Spleen (tissue), 11 donors: ENCODE measurements at regions not wholly inside any gene's neighbourhood (a gene's known extent, or its start where the extent isn't known, plus 50 kb on each side); places are given as distances from the start of the nearest gene placed in this dataset.

Experiments used
- DNase-seq: peaks from one replicate; pipeline ENCODE4 v3.0.0-alpha.2; 2020
- H3K27ac ChIP-seq, 8 donors: fragments of 200-600 bp; sonication (generic) in 7 of 8; 1 replicate in 4 of 8; 2 replicates in 4 of 8; pipeline versions ENCODE4 v1.5.0 to v1.8.0; 2016 to 2021; ENCODE audit warnings: inconsistent platforms in 4 of 8, mild to moderate bottlenecking in 4 of 8, moderate library complexity in 1 of 8
- H3K27me3 ChIP-seq, 7 donors: fragments of 200-600 bp; sonication (generic) in 6 of 7; replicated peaks in 1 of 7; 1 replicate in 4 of 7; 2 replicates in 3 of 7; pipeline versions ENCODE4 v1.5.0 to v1.8.0; 2016 to 2021; ENCODE audit warnings: inconsistent platforms in 3 of 7, mild to moderate bottlenecking in 1 of 7
- H3K36me3 ChIP-seq, 6 donors: fragments of 200-600 bp; sonication (generic) in 5 of 6; 1 replicate in 4 of 6; 2 replicates in 2 of 6; pipeline versions ENCODE4 v1.5.0 to v1.8.0; 2016 to 2021; ENCODE audit warnings: inconsistent platforms in 2 of 6
- H3K4me1 ChIP-seq, 6 donors: fragments of 200-600 bp; sonication (generic) in 5 of 6; 1 replicate in 3 of 6; 2 replicates in 3 of 6; pipeline versions ENCODE4 v1.5.0 to v1.8.0; 2016 to 2021; ENCODE audit warnings: inconsistent platforms in 3 of 6
- H3K4me3 ChIP-seq, 8 donors: fragments of 200-600 bp; sonication (generic) in 7 of 8; 1 replicate in 4 of 8; 2 replicates in 4 of 8; pipeline versions ENCODE4 v1.5.0 to v1.8.0; 2016 to 2021; ENCODE audit warnings: inconsistent platforms in 4 of 8, mild to moderate bottlenecking in 4 of 8, moderate library complexity in 2 of 8
- H3K9me3 ChIP-seq, 8 donors: fragments of 200-600 bp; sonication (generic) in 7 of 8; 1 replicate in 4 of 8; 2 replicates in 4 of 8; pipeline versions ENCODE4 v1.5.0 to v1.8.0; 2016 to 2021; ENCODE audit warnings: inconsistent platforms in 4 of 8
- POLR2A ChIP-seq, 3 donors: fragments of 450-650 bp; IDR thresholded peaks; one replicate each; pipeline ENCODE4 v1.5.1; 2017; ENCODE audit warnings: antibody characterized with exemption in 3 of 3, mild to moderate bottlenecking in 1 of 3
- POLR2AphosphoS5 ChIP-seq, 3 donors: sonication (generic); formaldehyde crosslinking; IDR thresholded peaks; one replicate each; pipeline ENCODE4 v1.5.1; 2017; ENCODE audit warnings: antibody characterized with exemption in 3 of 3
- WGBS, 5 donors: extraction: QIAGEN DNeasy Blood & Tissue Kit in 3 of 5; methylation state at CpG; one replicate each; pipeline versions ENCODE4 v1.1.5 to v1.1.7; 2013 to 2018; 5-methylcytosine and 5-hydroxymethylcytosine counted together
- intact Hi-C: fragments of 100-400 bp; cut with DNase I; formaldehyde crosslinking; loops from one replicate; pipeline ENCODE4 v1.15.0; 2023; ENCODE audit warnings: low total_unique reads
- TF ChIP-seq, protein P1 (sequence below), 11 experiments: fragments of 200-600 bp in 7 of 11; fragments of 450-650 bp in 4 of 11; sonication (generic) in 4 of 11; IDR thresholded peaks in 8 of 11; conservative IDR thresholded peaks in 3 of 11; 1 replicate in 7 of 11; 2 replicates in 4 of 11; pipeline versions ENCODE4 v1.4.0 to v1.8.0; 2016 to 2021; ENCODE audit warnings: antibody characterized with exemption in 11 of 11, inconsistent platforms in 4 of 11, mild to moderate bottlenecking in 1 of 11
- donor health status: healthy with polysubstance abuse.
- donor health status: DM: no; HTN: no; CAD: no; lungs with moderate emphysema.
- donor health status: DM: no; HTN: no; CAD: no.
- donor health status: Bipolar disorder and iron deficiency.
- donor health status: healthy.
- donor health status: DM: no; HTN: no; CAD: no.
- donor health status: DM: yes; HTN: yes; CAD: no.

DNA sequence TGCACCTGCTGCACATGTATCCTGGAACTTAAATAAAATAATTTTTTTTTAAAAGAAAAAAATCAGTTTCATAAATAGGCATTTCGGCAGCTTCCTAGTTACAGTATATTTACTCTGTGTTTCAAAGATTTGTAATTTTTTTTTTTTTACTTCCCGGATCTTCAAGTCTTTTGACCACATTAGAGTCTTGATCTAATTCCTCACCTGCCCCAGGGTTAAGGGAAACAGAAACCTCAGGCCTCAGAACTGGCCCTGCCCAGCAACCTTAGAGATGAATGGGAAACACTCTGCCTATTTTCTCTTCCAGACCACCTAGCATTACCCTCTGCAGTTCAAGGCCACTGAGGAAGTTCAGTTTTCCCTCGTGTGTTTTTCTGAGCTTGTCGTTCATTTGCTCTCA is 304.0 kb downstream of the MAF start:
- peaks cover 0 to 13% (median 2%) of the 10 kb centered on the region in 6 donors for H3K4me1 ChIP-seq
- no peak for DNase-seq
- no peak overlapping the region for H3K27ac ChIP-seq
- H3K36me3 ChIP-seq = no peaks in the 10 kb centered on the region
- H3K27me3 ChIP-seq = peaks cover 0 to under 1% (median 0%) of the 10 kb centered on the region in 7 donors
- TF ChIP-seq, protein P1, sequence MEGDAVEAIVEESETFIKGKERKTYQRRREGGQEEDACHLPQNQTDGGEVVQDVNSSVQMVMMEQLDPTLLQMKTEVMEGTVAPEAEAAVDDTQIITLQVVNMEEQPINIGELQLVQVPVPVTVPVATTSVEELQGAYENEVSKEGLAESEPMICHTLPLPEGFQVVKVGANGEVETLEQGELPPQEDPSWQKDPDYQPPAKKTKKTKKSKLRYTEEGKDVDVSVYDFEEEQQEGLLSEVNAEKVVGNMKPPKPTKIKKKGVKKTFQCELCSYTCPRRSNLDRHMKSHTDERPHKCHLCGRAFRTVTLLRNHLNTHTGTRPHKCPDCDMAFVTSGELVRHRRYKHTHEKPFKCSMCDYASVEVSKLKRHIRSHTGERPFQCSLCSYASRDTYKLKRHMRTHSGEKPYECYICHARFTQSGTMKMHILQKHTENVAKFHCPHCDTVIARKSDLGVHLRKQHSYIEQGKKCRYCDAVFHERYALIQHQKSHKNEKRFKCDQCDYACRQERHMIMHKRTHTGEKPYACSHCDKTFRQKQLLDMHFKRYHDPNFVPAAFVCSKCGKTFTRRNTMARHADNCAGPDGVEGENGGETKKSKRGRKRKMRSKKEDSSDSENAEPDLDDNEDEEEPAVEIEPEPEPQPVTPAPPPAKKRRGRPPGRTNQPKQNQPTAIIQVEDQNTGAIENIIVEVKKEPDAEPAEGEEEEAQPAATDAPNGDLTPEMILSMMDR (IDR thresholded peaks at IDR 0.05 in 8 of 11, conservative IDR thresholded peaks at IDR 0.05 in 3 of 11) = no peak
- no peak for TF ChIP-seq POLR2AphosphoS5 (IDR thresholded peaks at IDR 0.05)
- no peak for TF ChIP-seq POLR2A (IDR thresholded peaks at IDR 0.05)
- WGBS, 5 donors = 71 to 82% (median 72%) methylated on average over 4 of the region's 4 CpGs
- intact Hi-C loops = no loop called here
- no peak overlapping the region for H3K4me3 ChIP-seq
- no peaks in the 10 kb centered on the region for H3K9me3 ChIP-seq

DNA sequence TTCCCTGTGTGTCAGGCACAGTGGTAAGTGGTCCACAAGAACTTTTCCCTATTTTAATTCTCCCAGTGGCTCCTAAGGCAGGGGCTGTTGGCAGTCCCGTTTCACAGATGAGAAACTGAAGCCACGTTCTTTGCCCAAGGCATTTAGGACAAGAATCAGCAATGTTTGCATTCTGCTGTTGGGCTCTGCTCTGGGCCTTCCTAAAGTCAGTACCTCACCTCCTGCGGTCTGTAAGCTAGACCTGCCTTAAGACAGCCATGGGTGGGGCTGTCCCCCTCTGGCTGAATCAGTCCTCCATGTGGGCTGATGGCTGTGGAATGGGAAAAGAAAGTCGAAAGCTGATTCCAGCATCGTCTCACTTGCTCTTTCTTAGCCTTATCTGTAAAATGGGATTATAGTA is 304.8 kb downstream of the MAF start:
- H3K4me1 ChIP-seq = peaks cover 0 to 13% (median 2%) of the 10 kb centered on the region in 6 donors
- no peaks in the 10 kb centered on the region for H3K36me3 ChIP-seq
- peaks cover 0 to 8% (median 0%) of the 10 kb centered on the region in 7 donors for H3K27me3 ChIP-seq
- no peak for TF ChIP-seq POLR2A (IDR thresholded peaks at IDR 0.05)
- TF ChIP-seq, protein P1 (IDR thresholded peaks at IDR 0.05 in 8 of 11, conservative IDR thresholded peaks at IDR 0.05 in 3 of 11) = no peak
- no peak for TF ChIP-seq POLR2AphosphoS5 (IDR thresholded peaks at IDR 0.05)
- no peak for DNase-seq
- 79 to 98% (median 93%) methylated on average over 5 of the region's 5 CpGs for WGBS, 5 donors
- intact Hi-C loops = no loop called here
- no peak overlapping the region for H3K4me3 ChIP-seq
- H3K27ac ChIP-seq = no peak overlapping the region
- H3K9me3 ChIP-seq = no peaks in the 10 kb centered on the region

DNA sequence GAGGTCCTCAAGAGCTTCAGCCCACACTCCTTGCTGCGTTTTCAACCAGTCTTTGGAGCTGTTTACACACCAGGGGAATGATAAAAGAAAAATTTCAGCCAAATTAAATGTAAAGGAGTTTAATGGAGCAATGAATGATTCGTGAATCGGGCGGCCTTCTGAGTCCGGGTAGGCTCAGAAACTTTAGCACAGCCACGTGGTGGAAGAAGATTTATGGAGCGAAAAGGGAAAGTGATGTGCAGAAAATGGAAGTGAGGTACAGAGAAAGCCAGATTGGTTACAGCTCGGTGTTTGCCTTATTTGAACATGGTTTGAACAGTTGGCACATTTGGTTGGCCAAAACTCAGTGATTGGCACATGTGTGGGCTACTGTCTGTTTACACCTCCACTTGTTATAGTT is 305.4 kb downstream of the MAF start:
- intact Hi-C loops = no loop called here
- no peak for DNase-seq
- Histone ChIP-seq H3K27ac (no peak overlapping the region), H3K9me3 (no peaks in the 10 kb centered on the region), H3K4me3 (no peak overlapping the region), H3K4me1 (peaks cover 0 to 13% (median 2%) of the 10 kb centered on the region in 6 donors), H3K36me3 (no peaks in the 10 kb centered on the region), H3K27me3 (peaks cover 0 to 14% (median 0%) of the 10 kb centered on the region in 7 donors)
- WGBS, 5 donors = 67 to 81% (median 74%) methylated on average over 8 of the region's 8 CpGs
- TF ChIP-seq, protein P1 (IDR thresholded peaks at IDR 0.05 in 8 of 11, conservative IDR thresholded peaks at IDR 0.05 in 3 of 11) = no peak
- TF ChIP-seq POLR2A (IDR thresholded peaks at IDR 0.05) (no peak), POLR2AphosphoS5 (IDR thresholded peaks at IDR 0.05) (no peak)

DNA sequence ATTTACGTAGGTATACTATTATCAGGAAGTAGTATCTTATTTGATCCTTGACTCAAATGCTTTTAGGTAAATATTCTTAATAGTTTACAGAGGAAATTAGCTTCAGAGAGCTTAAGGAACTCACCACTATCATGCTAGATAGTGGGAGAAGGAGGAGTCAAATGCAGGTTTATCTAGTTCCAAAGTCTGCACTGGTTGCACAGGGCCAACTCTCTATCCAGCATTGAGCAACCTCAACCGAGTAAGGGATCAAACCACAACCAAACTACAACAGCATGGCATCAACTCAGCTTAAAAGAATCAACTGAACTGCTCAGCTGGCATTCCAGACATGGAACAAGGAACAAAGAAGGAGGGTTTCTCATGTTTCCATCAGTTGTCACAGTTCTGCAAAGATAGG is 306.0 kb downstream of the MAF start:
- H3K4me3 ChIP-seq = no peak overlapping the region
- H3K27me3 ChIP-seq = peaks cover 0 to 20% (median 0%) of the 10 kb centered on the region in 7 donors
- H3K9me3 ChIP-seq = no peaks in the 10 kb centered on the region
- TF ChIP-seq POLR2AphosphoS5 (IDR thresholded peaks at IDR 0.05) = no peak
- TF ChIP-seq POLR2A (IDR thresholded peaks at IDR 0.05) = no peak
- TF ChIP-seq, protein P1 (IDR thresholded peaks at IDR 0.05 in 8 of 11, conservative IDR thresholded peaks at IDR 0.05 in 3 of 11) = no peak
- H3K4me1 ChIP-seq = peaks cover 0 to 12% (median 2%) of the 10 kb centered on the region in 6 donors
- DNase-seq = no peak
- H3K27ac ChIP-seq = no peak overlapping the region
- intact Hi-C loops = no loop called here
- 68 to 81% (median 78%) methylated on average over 2 of the region's 2 CpGs for WGBS, 5 donors
- H3K36me3 ChIP-seq = no peaks in the 10 kb centered on the region
